ENCODE measurements at regions not wholly inside any gene's neighbourhood (a gene's known extent, or its start where the extent isn't known, plus 50 kb on each side); places are given as distances from the start of the nearest gene placed in this dataset.
"Not testable (repeated sequence)": the region's sequence is repeated elsewhere in the genome, so short reads cannot be mapped to it uniquely, and the experiment has no call there.

GRCh38 chr11:8760896-8761295 lies 78.3 kb downstream of the RPL27A start:
- ATAC-seq (no peak), DNase-seq (no peak)
- POLR2A ChIA-PET = no interaction called here
- H3K4me1 Mint-ChIP-seq = no peaks in the 10 kb centered on the region
- no peaks in the 10 kb centered on the region for H3K36me3 Mint-ChIP-seq
- H3K4me3 Mint-ChIP-seq = no peak overlapping the region
- H3K9me3 Mint-ChIP-seq = no peaks in the 10 kb centered on the region
- H3K27me3 Mint-ChIP-seq = peaks cover 0 to 5% (median 3%) of the 10 kb centered on the region in 5 donors
- H3K27ac Mint-ChIP-seq = no peak overlapping the region

- DNase-seq (no peak), ATAC-seq (no peak)
- no peak overlapping the region for H3K27ac Mint-ChIP-seq
- H3K27me3 Mint-ChIP-seq = peaks cover 0 to 3% (median 1%) of the 10 kb centered on the region in 5 donors
- POLR2A ChIA-PET = no interaction called here
- no peaks in the 10 kb centered on the region for H3K4me1 Mint-ChIP-seq
- H3K4me3 Mint-ChIP-seq = no peak overlapping the region
- H3K36me3 Mint-ChIP-seq = no peaks in the 10 kb centered on the region
- H3K9me3 Mint-ChIP-seq = no peaks in the 10 kb centered on the region
These were observed 80.6 kb downstream of the RPL27A start for GRCh38 chr11:8763070-8763685.

GRCh38 chr11:8765294-8765693 lies 82.7 kb downstream of the RPL27A start:
- Mint-ChIP-seq H3K4me3 (no peak overlapping the region), H3K9me3 (no peaks in the 10 kb centered on the region), H3K27me3 (peaks cover 0 to 3% (median 0%) of the 10 kb centered on the region in 5 donors), H3K4me1 (no peaks in the 10 kb centered on the region), H3K27ac (no peak overlapping the region), H3K36me3 (no peaks in the 10 kb centered on the region)
- ATAC-seq (no peak), DNase-seq (no peak)
- POLR2A ChIA-PET = no interaction called here

GRCh38 chr11:8766043-8766987 lies 83.7 kb downstream of the RPL27A start:
- POLR2A ChIA-PET = no interaction called here
- no peak for ATAC-seq
- no peak overlapping the region for H3K4me3 Mint-ChIP-seq
- no peak for DNase-seq
- H3K9me3 Mint-ChIP-seq = no peaks in the 10 kb centered on the region
- no peaks in the 10 kb centered on the region for H3K4me1 Mint-ChIP-seq
- no peak overlapping the region for H3K27ac Mint-ChIP-seq
- peaks cover 0 to 3% (median 0%) of the 10 kb centered on the region in 5 donors for H3K27me3 Mint-ChIP-seq
- no peaks in the 10 kb centered on the region for H3K36me3 Mint-ChIP-seq

GRCh38 chr11:8766988-8767374 lies 84.4 kb downstream of the RPL27A start:
- H3K4me1 Mint-ChIP-seq = no peaks in the 10 kb centered on the region
- DNase-seq (no peak), ATAC-seq (no peak)
- peaks cover 0 to 3% (median 0%) of the 10 kb centered on the region in 5 donors for H3K27me3 Mint-ChIP-seq
- H3K9me3 Mint-ChIP-seq = no peaks in the 10 kb centered on the region
- no peak overlapping the region for H3K4me3 Mint-ChIP-seq
- H3K27ac Mint-ChIP-seq = no peak overlapping the region
- POLR2A ChIA-PET = no interaction called here
- no peaks in the 10 kb centered on the region for H3K36me3 Mint-ChIP-seq

- Mint-ChIP-seq H3K4me1 (no peaks in the 10 kb centered on the region), H3K36me3 (no peaks in the 10 kb centered on the region), H3K27ac (no peak overlapping the region), H3K4me3 (no peak overlapping the region), H3K27me3 (peaks cover 0 to 3% (median 0%) of the 10 kb centered on the region in 5 donors), H3K9me3 (no peaks in the 10 kb centered on the region)
- POLR2A ChIA-PET = no interaction called here
- ATAC-seq (no peak), DNase-seq (no peak)
These were observed 85.0 kb downstream of the RPL27A start for GRCh38 chr11:8767466-8768142.

- H3K4me1 Mint-ChIP-seq = no peaks in the 10 kb centered on the region
- DNase-seq = no peak
- POLR2A ChIA-PET = interaction anchor here (0.5 kb wide), 1 partner anchor 11 kb away, joined by 4 read pairs; no protein-coding TSS in a partner anchor
- H3K9me3 Mint-ChIP-seq = no peaks in the 10 kb centered on the region
- no peak overlapping the region for H3K4me3 Mint-ChIP-seq
- H3K36me3 Mint-ChIP-seq = no peaks in the 10 kb centered on the region
- no peak overlapping the region for H3K27ac Mint-ChIP-seq
- H3K27me3 Mint-ChIP-seq = peaks cover 0 to 1% (median 0%) of the 10 kb centered on the region in 5 donors
- ATAC-seq = no peak
These were observed 86.2 kb downstream of the RPL27A start for GRCh38 chr11:8768625-8769333.

GRCh38 chr11:8772571-8773519 lies 90.3 kb downstream of the RPL27A start:
- peaks cover 0 to 1% (median 0%) of the 10 kb centered on the region in 5 donors for H3K27me3 Mint-ChIP-seq
- no peak overlapping the region for H3K4me3 Mint-ChIP-seq
- POLR2A ChIA-PET = no interaction called here
- ATAC-seq (no peak), DNase-seq (no peak)
- peaks cover 0 to 2% (median 0%) of the 10 kb centered on the region in 4 donors for H3K4me1 Mint-ChIP-seq
- H3K27ac Mint-ChIP-seq = peak overlapping the region in 1 of 10 donors; percentile 77
- H3K36me3 Mint-ChIP-seq = no peaks in the 10 kb centered on the region
- no peaks in the 10 kb centered on the region for H3K9me3 Mint-ChIP-seq

GRCh38 chr11:8773916-8774539 lies 91.4 kb downstream of the RPL27A start:
- POLR2A ChIA-PET = no interaction called here
- Mint-ChIP-seq H3K27ac (no peak overlapping the region), H3K9me3 (no peaks in the 10 kb centered on the region), H3K36me3 (no peaks in the 10 kb centered on the region), H3K27me3 (peaks cover 0 to 7% (median 3%) of the 10 kb centered on the region in 5 donors), H3K4me1 (peaks cover 0 to 3% (median 0%) of the 10 kb centered on the region in 4 donors), H3K4me3 (no peak overlapping the region)
- no peak for ATAC-seq
- no peak for DNase-seq

- H3K4me1 Mint-ChIP-seq, H3K4me3 Mint-ChIP-seq, DNase-seq, POLR2A ChIA-PET, H3K27ac Mint-ChIP-seq, H3K9me3 Mint-ChIP-seq, H3K27me3 Mint-ChIP-seq, ATAC-seq, H3K36me3 Mint-ChIP-seq: not testable (repeated sequence)
These were observed 92.3 kb downstream of the RPL27A start for GRCh38 chr11:8774916-8775315.

GRCh38 chr11:8775332-8775731 lies 92.7 kb downstream of the RPL27A start:
- H3K9me3 Mint-ChIP-seq = no peaks in the 10 kb centered on the region
- H3K27ac Mint-ChIP-seq = no peak overlapping the region
- no peak overlapping the region for H3K4me3 Mint-ChIP-seq
- H3K4me1 Mint-ChIP-seq = peaks cover 0 to 3% (median 0%) of the 10 kb centered on the region in 4 donors
- POLR2A ChIA-PET = no interaction called here
- H3K36me3 Mint-ChIP-seq = no peaks in the 10 kb centered on the region
- ATAC-seq (no peak), DNase-seq (no peak)
- peaks cover 2 to 13% (median 4%) of the 10 kb centered on the region in 5 donors for H3K27me3 Mint-ChIP-seq
